ENCODE measurements at regions not wholly inside any gene's neighbourhood (a gene's known extent, or its start where the extent isn't known, plus 50 kb on each side); places are given as distances from the start of the nearest gene placed in this dataset.

DNA sequence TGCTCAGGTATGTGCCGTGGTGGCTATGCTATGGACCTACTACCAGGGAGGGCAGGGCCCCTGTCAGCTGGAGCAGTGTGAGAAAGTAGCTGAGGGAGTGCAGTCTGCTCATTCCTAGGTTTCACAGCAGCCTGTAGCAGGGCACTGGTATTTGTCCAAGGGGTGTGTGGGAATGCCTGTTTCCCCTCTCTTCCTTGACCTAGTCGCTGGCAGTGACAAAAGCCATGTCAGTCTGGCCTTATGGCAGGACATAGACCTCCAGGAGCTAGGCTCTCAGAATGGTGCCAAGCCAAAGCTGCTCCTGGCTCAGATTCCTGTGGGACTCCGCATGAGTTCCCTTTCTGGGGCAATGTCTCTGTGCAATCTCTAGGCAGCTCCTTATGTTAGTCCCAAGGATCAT lies 253.9 kb upstream of the TYRP1 start:
- TF ChIP-seq, protein P1, sequence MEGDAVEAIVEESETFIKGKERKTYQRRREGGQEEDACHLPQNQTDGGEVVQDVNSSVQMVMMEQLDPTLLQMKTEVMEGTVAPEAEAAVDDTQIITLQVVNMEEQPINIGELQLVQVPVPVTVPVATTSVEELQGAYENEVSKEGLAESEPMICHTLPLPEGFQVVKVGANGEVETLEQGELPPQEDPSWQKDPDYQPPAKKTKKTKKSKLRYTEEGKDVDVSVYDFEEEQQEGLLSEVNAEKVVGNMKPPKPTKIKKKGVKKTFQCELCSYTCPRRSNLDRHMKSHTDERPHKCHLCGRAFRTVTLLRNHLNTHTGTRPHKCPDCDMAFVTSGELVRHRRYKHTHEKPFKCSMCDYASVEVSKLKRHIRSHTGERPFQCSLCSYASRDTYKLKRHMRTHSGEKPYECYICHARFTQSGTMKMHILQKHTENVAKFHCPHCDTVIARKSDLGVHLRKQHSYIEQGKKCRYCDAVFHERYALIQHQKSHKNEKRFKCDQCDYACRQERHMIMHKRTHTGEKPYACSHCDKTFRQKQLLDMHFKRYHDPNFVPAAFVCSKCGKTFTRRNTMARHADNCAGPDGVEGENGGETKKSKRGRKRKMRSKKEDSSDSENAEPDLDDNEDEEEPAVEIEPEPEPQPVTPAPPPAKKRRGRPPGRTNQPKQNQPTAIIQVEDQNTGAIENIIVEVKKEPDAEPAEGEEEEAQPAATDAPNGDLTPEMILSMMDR (IDR thresholded peaks at IDR 0.05), result no peak
- no peak for TF ChIP-seq POLR2A (IDR thresholded peaks at IDR 0.05)

All from body of pancreas (tissue), 4 donors.